Kidney epithelial cell (primary cell): ENCODE measurements at regions not wholly inside any gene's neighbourhood (a gene's known extent, or its start where the extent isn't known, plus 50 kb on each side); places are given as distances from the start of the nearest gene placed in this dataset.

Experiments used
- DNase-seq: peaks from one replicate; pipeline ENCODE4 v3.0.0-alpha.2; 2010; ENCODE audit warnings: low read depth
- H3K27me3 ChIP-seq: 2 replicates; pipeline ENCODE4 v1.6.0; 2011; ENCODE audit warnings: low read length; ENCODE audit not compliant: control insufficient read depth, insufficient read depth
- H3K36me3 ChIP-seq: 2 replicates; pipeline ENCODE4 v1.5.1; 2011; ENCODE audit warnings: low read length; ENCODE audit not compliant: control insufficient read depth, insufficient read depth
- H3K4me3 ChIP-seq: 2 replicates; pipeline ENCODE4 v1.5.1; 2011; ENCODE audit warnings: low read depth, mild to moderate bottlenecking, control low read depth, low read length
- CTCF ChIP-seq: IDR thresholded peaks from 2 replicates; pipeline ENCODE4 v1.5.1; 2011; ENCODE audit warnings: mild to moderate bottlenecking, moderate library complexity, low read length, control low read depth, inconsistent platforms; ENCODE audit not compliant: insufficient read depth, poor library complexity, severe bottlenecking

- TF ChIP-seq CTCF = no peak
- no peak overlapping the region for H3K4me3 ChIP-seq
- DNase-seq = no peak
These were observed 288.1 kb upstream of the PRKCQ start for GRCh38 chr10:6868036-6868725.

GRCh38 chr10:6866757-6867156 is 286.7 kb upstream of the PRKCQ start:
- H3K4me3 ChIP-seq = no peak overlapping the region
- H3K27me3 ChIP-seq = no peaks in the 10 kb centered on the region
- no peak for TF ChIP-seq CTCF
- DNase-seq = no peak
- no peaks in the 10 kb centered on the region for H3K36me3 ChIP-seq

More at GRCh38 chr10:6868036-6868725, 288.1 kb upstream of the PRKCQ start:
- no peaks in the 10 kb centered on the region for H3K36me3 ChIP-seq
- H3K27me3 ChIP-seq = no peaks in the 10 kb centered on the region

- Histone ChIP-seq H3K36me3 (no peaks in the 10 kb centered on the region), H3K4me3 (no peak overlapping the region), H3K27me3 (no peaks in the 10 kb centered on the region)
- TF ChIP-seq CTCF = no peak
- no peak for DNase-seq
These were observed 284.1 kb upstream of the PRKCQ start for GRCh38 chr10:6864142-6864541.

GRCh38 chr10:6863381-6863780 is 283.3 kb upstream of the PRKCQ start:
- no peak overlapping the region for H3K4me3 ChIP-seq
- H3K36me3 ChIP-seq = no peaks in the 10 kb centered on the region
- H3K27me3 ChIP-seq = no peaks in the 10 kb centered on the region
- DNase-seq = no peak
- no peak for TF ChIP-seq CTCF

- Histone ChIP-seq H3K27me3 (no peaks in the 10 kb centered on the region), H3K36me3 (no peaks in the 10 kb centered on the region), H3K4me3 (no peak overlapping the region)
- no peak for DNase-seq
- no peak for TF ChIP-seq CTCF
These were observed 270.4 kb upstream of the PRKCQ start for GRCh38 chr10:6850452-6850851.

- Histone ChIP-seq H3K36me3 (no peaks in the 10 kb centered on the region), H3K27me3 (no peaks in the 10 kb centered on the region), H3K4me3 (no peak overlapping the region)
- no peak for DNase-seq
- no peak for TF ChIP-seq CTCF
These were observed 267.5 kb upstream of the PRKCQ start for GRCh38 chr10:6847561-6847960.
